SK-N-DZ (cell line): ENCODE measurements at regions not wholly inside any gene's neighbourhood (a gene's known extent, or its start where the extent isn't known, plus 50 kb on each side); places are given as distances from the start of the nearest gene placed in this dataset.
A peak's percentile ranks its signal among the peaks of the same experiment; 100 is the strongest.

Experiments
- DNase-seq: peaks from one replicate; pipeline ENCODE4 v3.0.0-alpha.2; 2015; ENCODE audit warnings: low spot score

GRCh38 chr1:106843518-106843917 is 213.0 kb upstream of the PRMT6 start:
- no peak for DNase-seq

GRCh38 chr1:106846656-106847055 is 209.8 kb upstream of the PRMT6 start:
- DNase-seq, result no peak

- DNase-seq, result no peak
Measured at GRCh38 chr1:106861110-106861509, 195.4 kb upstream of the PRMT6 start.

GRCh38 chr1:106868828-106869227 is 187.6 kb upstream of the PRMT6 start:
- no peak for DNase-seq

GRCh38 chr1:106875622-106876021 is 180.9 kb upstream of the PRMT6 start:
- no peak for DNase-seq

GRCh38 chr1:106876384-106876783 is 180.1 kb upstream of the PRMT6 start:
- no peak for DNase-seq

GRCh38 chr1:106879538-106879937 is 176.9 kb upstream of the PRMT6 start:
- no peak for DNase-seq

- no peak for DNase-seq
Measured at GRCh38 chr1:106880226-106880625, 176.2 kb upstream of the PRMT6 start.

GRCh38 chr1:106883208-106883607 is 173.3 kb upstream of the PRMT6 start:
- DNase-seq, result no peak

- peak; percentile 67 for DNase-seq
Measured at GRCh38 chr1:106889059-106889458, 167.4 kb upstream of the PRMT6 start.

GRCh38 chr1:106889583-106889982 is 166.9 kb upstream of the PRMT6 start:
- DNase-seq, result peak; percentile 37

- no peak for DNase-seq
Measured at GRCh38 chr1:106897976-106898375, 158.5 kb upstream of the PRMT6 start.

- DNase-seq, result no peak
Measured at GRCh38 chr1:106899644-106900043, 156.8 kb upstream of the PRMT6 start.

- DNase-seq, result no peak
Measured at GRCh38 chr1:106907795-106908194, 148.7 kb upstream of the PRMT6 start.

- no peak for DNase-seq
Measured at GRCh38 chr1:106908689-106909088, 147.8 kb upstream of the PRMT6 start.

- DNase-seq, result no peak
Measured at GRCh38 chr1:106910798-106911197, 145.7 kb upstream of the PRMT6 start.

GRCh38 chr1:106912131-106912530 is 144.3 kb upstream of the PRMT6 start:
- DNase-seq, result no peak

- no peak for DNase-seq
Measured at GRCh38 chr1:106921186-106921585, 135.3 kb upstream of the PRMT6 start.

- no peak for DNase-seq
Measured at GRCh38 chr1:106924360-106924759, 132.1 kb upstream of the PRMT6 start.

- no peak for DNase-seq
Measured at GRCh38 chr1:106925750-106926149, 130.7 kb upstream of the PRMT6 start.

GRCh38 chr1:106926803-106927582 is 129.5 kb upstream of the PRMT6 start:
- no peak for DNase-seq

- no peak for DNase-seq
Measured at GRCh38 chr1:106937104-106937503, 119.4 kb upstream of the PRMT6 start.

GRCh38 chr1:106944721-106945120 is 111.8 kb upstream of the PRMT6 start:
- no peak for DNase-seq

GRCh38 chr1:106952776-106953175 is 103.7 kb upstream of the PRMT6 start:
- no peak for DNase-seq
